Sigmoid colon (tissue), 4 donors: ENCODE measurements at regions not wholly inside any gene's neighbourhood (a gene's known extent, or its start where the extent isn't known, plus 50 kb on each side); places are given as distances from the start of the nearest gene placed in this dataset.
"Not testable (repeated sequence)": the region's sequence is repeated elsewhere in the genome, so short reads cannot be mapped to it uniquely, and the experiment has no call there.

Source experiments
- EP300 ChIP-seq, 4 donors: sonication (generic); formaldehyde crosslinking; IDR thresholded peaks; one replicate each; pipeline ENCODE4 v1.6.1; 2017; ENCODE audit warnings: antibody characterized with exemption in 4 of 4
- POLR2A ChIP-seq, 2 donors: fragments of 450-650 bp; IDR thresholded peaks; one replicate each; pipeline ENCODE4 v1.6.1; 2016; ENCODE audit warnings: antibody characterized with exemption in 2 of 2, mild to moderate bottlenecking in 2 of 2, moderate library complexity in 2 of 2
- TF ChIP-seq, protein P1 (sequence below), 4 experiments: fragments of 450-650 bp in 3 of 4; fragments of 200-600 bp in 1 of 4; IDR thresholded peaks; one replicate each; pipeline ENCODE4 v1.5.1; 2016 to 2019; ENCODE audit warnings: antibody characterized with exemption in 4 of 4, mild to moderate bottlenecking in 3 of 4, moderate library complexity in 2 of 4

DNA sequence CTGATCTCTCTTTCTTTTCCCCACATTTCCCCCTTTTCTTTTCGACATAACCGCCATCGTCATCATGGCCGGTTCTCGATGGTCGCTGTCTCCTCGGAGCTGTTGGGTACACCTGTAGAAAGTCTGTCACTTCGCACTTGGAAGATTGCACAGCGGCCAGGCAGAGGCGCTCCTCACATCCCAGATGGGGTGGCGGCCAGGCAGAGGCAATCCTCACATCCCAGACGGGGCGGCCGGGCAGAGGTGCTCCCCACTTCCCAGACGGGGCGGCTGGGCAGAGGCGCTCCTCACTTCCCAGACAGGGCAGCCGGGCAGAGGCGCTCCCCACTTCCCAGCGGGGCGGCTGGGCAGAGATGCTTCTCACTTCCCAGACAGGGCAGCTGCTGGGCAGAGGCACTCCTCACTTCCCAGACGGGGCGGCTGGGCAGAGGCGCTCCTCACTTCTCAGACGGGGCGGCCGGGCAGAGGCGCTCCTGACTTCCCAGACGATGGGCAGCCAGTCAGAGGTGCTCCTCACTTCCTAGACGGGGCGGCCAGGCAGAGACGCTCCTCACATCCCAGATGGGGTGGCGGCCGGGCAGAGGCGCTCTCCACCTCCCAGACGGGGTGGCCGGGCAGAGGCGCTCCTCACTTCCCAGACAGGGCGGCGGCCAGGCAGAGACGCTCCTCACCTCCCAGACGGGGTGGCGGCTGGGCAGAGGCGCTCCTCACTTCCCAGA is 110.7 kb downstream of the C5orf15 start:
- TF ChIP-seq, protein P1, sequence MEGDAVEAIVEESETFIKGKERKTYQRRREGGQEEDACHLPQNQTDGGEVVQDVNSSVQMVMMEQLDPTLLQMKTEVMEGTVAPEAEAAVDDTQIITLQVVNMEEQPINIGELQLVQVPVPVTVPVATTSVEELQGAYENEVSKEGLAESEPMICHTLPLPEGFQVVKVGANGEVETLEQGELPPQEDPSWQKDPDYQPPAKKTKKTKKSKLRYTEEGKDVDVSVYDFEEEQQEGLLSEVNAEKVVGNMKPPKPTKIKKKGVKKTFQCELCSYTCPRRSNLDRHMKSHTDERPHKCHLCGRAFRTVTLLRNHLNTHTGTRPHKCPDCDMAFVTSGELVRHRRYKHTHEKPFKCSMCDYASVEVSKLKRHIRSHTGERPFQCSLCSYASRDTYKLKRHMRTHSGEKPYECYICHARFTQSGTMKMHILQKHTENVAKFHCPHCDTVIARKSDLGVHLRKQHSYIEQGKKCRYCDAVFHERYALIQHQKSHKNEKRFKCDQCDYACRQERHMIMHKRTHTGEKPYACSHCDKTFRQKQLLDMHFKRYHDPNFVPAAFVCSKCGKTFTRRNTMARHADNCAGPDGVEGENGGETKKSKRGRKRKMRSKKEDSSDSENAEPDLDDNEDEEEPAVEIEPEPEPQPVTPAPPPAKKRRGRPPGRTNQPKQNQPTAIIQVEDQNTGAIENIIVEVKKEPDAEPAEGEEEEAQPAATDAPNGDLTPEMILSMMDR (IDR thresholded peaks at IDR 0.05), result not testable (repeated sequence)
- TF ChIP-seq POLR2A, EP300 (IDR thresholded peaks at IDR 0.05): not testable (repeated sequence)
